Fibroblast of the conjunctiva (primary cell): ENCODE measurements at regions not wholly inside any gene's neighbourhood (a gene's known extent, or its start where the extent isn't known, plus 50 kb on each side); places are given as distances from the start of the nearest gene placed in this dataset.

ENCODE experiments used
- DNase-seq: peaks from one replicate; pipeline ENCODE4 v3.0.0-alpha.2; 2010; ENCODE audit warnings: low read depth

GRCh38 chr4:181682367-181683047, 560.7 kb upstream of the TENM3 start:
- no peak for DNase-seq

GRCh38 chr4:181684310-181684709, 558.9 kb upstream of the TENM3 start:
- no peak for DNase-seq

GRCh38 chr4:181685461-181685860, 557.7 kb upstream of the TENM3 start:
- no peak for DNase-seq

- DNase-seq: peak; percentile 47
Measured at GRCh38 chr4:181685911-181686310, 557.3 kb upstream of the TENM3 start.

- no peak for DNase-seq
Measured at GRCh38 chr4:181687116-181687515, 556.1 kb upstream of the TENM3 start.

- DNase-seq: no peak
Measured at GRCh38 chr4:181688432-181688831, 554.8 kb upstream of the TENM3 start.

GRCh38 chr4:181688872-181689271, 554.3 kb upstream of the TENM3 start:
- DNase-seq: no peak

GRCh38 chr4:181690498-181690897, 552.7 kb upstream of the TENM3 start:
- no peak for DNase-seq

GRCh38 chr4:181692965-181693364, 550.2 kb upstream of the TENM3 start:
- DNase-seq: no peak

GRCh38 chr4:181693517-181693916, 549.7 kb upstream of the TENM3 start:
- no peak for DNase-seq

GRCh38 chr4:181698221-181698620, 545.0 kb upstream of the TENM3 start:
- DNase-seq: no peak

- no peak for DNase-seq
Measured at GRCh38 chr4:181701214-181701613, 542.0 kb upstream of the TENM3 start.

GRCh38 chr4:181701894-181702293, 541.3 kb upstream of the TENM3 start:
- no peak for DNase-seq

- DNase-seq: no peak
Measured at GRCh38 chr4:181702864-181703495, 540.2 kb upstream of the TENM3 start.

- DNase-seq: no peak
Measured at GRCh38 chr4:181710143-181710542, 533.1 kb upstream of the TENM3 start.

- DNase-seq: no peak
Measured at GRCh38 chr4:181711387-181711786, 531.8 kb upstream of the TENM3 start.

- no peak for DNase-seq
Measured at GRCh38 chr4:181728305-181728966, 514.8 kb upstream of the TENM3 start.

GRCh38 chr4:181731900-181732299, 511.3 kb upstream of the TENM3 start:
- no peak for DNase-seq

- DNase-seq: no peak
Measured at GRCh38 chr4:181737744-181738143, 505.5 kb upstream of the TENM3 start.

- no peak for DNase-seq
Measured at GRCh38 chr4:181739031-181739430, 504.2 kb upstream of the TENM3 start.

- no peak for DNase-seq
Measured at GRCh38 chr4:181741513-181741912, 501.7 kb upstream of the TENM3 start.

GRCh38 chr4:181745933-181746625, 497.1 kb upstream of the TENM3 start:
- DNase-seq: no peak

GRCh38 chr4:181748581-181748980, 494.6 kb upstream of the TENM3 start:
- DNase-seq: no peak
